GM18519 (cell line): ENCODE measurements at regions not wholly inside any gene's neighbourhood (a gene's known extent, or its start where the extent isn't known, plus 50 kb on each side); places are given as distances from the start of the nearest gene placed in this dataset.
"Not testable (repeated sequence)": the region's sequence is repeated elsewhere in the genome, so short reads cannot be mapped to it uniquely, and the experiment has no call there.

Experiments used
- ATAC-seq: cut with Tn5 transposase; IDR thresholded peaks from one replicate; pipeline ENCODE4 v1.9.1; 2021; ENCODE audit warnings: mild to moderate bottlenecking, moderate library complexity; ENCODE audit not compliant: unreplicated experiment, low FRiP score

GRCh38 chr4:148893095-148893494 lies 450.9 kb upstream of the NR3C2 start:
- ATAC-seq: no peak

- ATAC-seq: no peak
Measured at GRCh38 chr4:148883891-148884290, 441.7 kb upstream of the NR3C2 start.

GRCh38 chr4:148883435-148883834 lies 441.2 kb upstream of the NR3C2 start:
- ATAC-seq: no peak

- no peak for ATAC-seq
Measured at GRCh38 chr4:148881860-148882643, 439.8 kb upstream of the NR3C2 start.

- no peak for ATAC-seq
Measured at GRCh38 chr4:148874331-148874730, 432.1 kb upstream of the NR3C2 start.

- ATAC-seq: no peak
Measured at GRCh38 chr4:148868191-148868590, 426.0 kb upstream of the NR3C2 start.

- no peak for ATAC-seq
Measured at GRCh38 chr4:148866666-148867065, 424.5 kb upstream of the NR3C2 start.

- ATAC-seq: no peak
Measured at GRCh38 chr4:148857973-148858534, 415.8 kb upstream of the NR3C2 start.

- ATAC-seq: no peak
Measured at GRCh38 chr4:148857239-148857972, 415.2 kb upstream of the NR3C2 start.

- ATAC-seq: no peak
Measured at GRCh38 chr4:148854203-148854602, 412.0 kb upstream of the NR3C2 start.

GRCh38 chr4:148852092-148852699 lies 410.0 kb upstream of the NR3C2 start:
- no peak for ATAC-seq

GRCh38 chr4:148850257-148850995 lies 408.2 kb upstream of the NR3C2 start:
- no peak for ATAC-seq

GRCh38 chr4:148849581-148849980 lies 407.4 kb upstream of the NR3C2 start:
- no peak for ATAC-seq

- no peak for ATAC-seq
Measured at GRCh38 chr4:148847544-148848255, 405.5 kb upstream of the NR3C2 start.

GRCh38 chr4:148845609-148846008 lies 403.4 kb upstream of the NR3C2 start:
- no peak for ATAC-seq

- ATAC-seq: no peak
Measured at GRCh38 chr4:148843625-148844024, 401.4 kb upstream of the NR3C2 start.

GRCh38 chr4:148842843-148843242 lies 400.6 kb upstream of the NR3C2 start:
- no peak for ATAC-seq

GRCh38 chr4:148837571-148837970 lies 395.4 kb upstream of the NR3C2 start:
- ATAC-seq: not testable (repeated sequence)

- ATAC-seq: no peak
Measured at GRCh38 chr4:148834804-148835631, 392.8 kb upstream of the NR3C2 start.
